Prostate gland (tissue), 2 donors: ENCODE measurements at regions not wholly inside any gene's neighbourhood (a gene's known extent, or its start where the extent isn't known, plus 50 kb on each side); places are given as distances from the start of the nearest gene placed in this dataset.

Experiments
- DNase-seq: peaks from one replicate; pipeline ENCODE4 v3.0.0-alpha.2; 2019; ENCODE audit warnings: low spot score
- H3K27ac ChIP-seq, 2 donors: fragments of 200-600 bp; sonication (generic); 2 replicates each; pipeline ENCODE4 v1.5.1; 2017 to 2019
- H3K27me3 ChIP-seq: fragments of 200-600 bp; sonication (generic); replicated peaks from 2 replicates; pipeline ENCODE4 v1.5.1; 2019; ENCODE audit not compliant: insufficient read depth
- H3K36me3 ChIP-seq, 2 donors: fragments of 200-600 bp; sonication (generic); 1 replicate in 1 of 2; 2 replicates in 1 of 2; pipeline versions ENCODE4 v1.5.1 to v1.8.1; 2017 to 2019
- H3K4me1 ChIP-seq: fragments of 200-600 bp; sonication (generic); replicated peaks from 2 replicates; pipeline ENCODE4 v1.5.1; 2019
- H3K4me3 ChIP-seq, 2 donors: fragments of 200-600 bp; sonication (generic); 2 replicates each; pipeline ENCODE4 v1.5.1; 2017 to 2019
- H3K9me3 ChIP-seq: fragments of 200-600 bp; sonication (generic); 2 replicates; pipeline ENCODE4 v1.5.1; 2017
- POLR2A ChIP-seq: fragments of 450-650 bp; IDR thresholded peaks from one replicate; pipeline ENCODE4 v1.6.1; 2016; ENCODE audit warnings: antibody characterized with exemption, mild to moderate bottlenecking
- POLR2AphosphoS5 ChIP-seq: sonication (generic); formaldehyde crosslinking; IDR thresholded peaks from one replicate; pipeline ENCODE4 v1.6.1; 2017; ENCODE audit warnings: antibody characterized with exemption
- WGBS: methylation state at CpG from one replicate; pipeline ENCODE4 v1.1.5; 2018; 5-methylcytosine and 5-hydroxymethylcytosine counted together
- intact Hi-C: fragments of 100-400 bp; cut with DNase I; formaldehyde crosslinking; loops from one replicate; pipeline ENCODE4 v1.14.2; 2022
- TF ChIP-seq, protein P1 (sequence below), 4 experiments: fragments of 200-600 bp in 2 of 4; fragments of 450-650 bp in 2 of 4; sonication (generic) in 2 of 4; IDR thresholded peaks; 1 replicate in 3 of 4; 2 replicates in 1 of 4; pipeline ENCODE4 v1.5.1; 2016 to 2019; ENCODE audit warnings: antibody characterized with exemption in 4 of 4, mild to moderate bottlenecking in 2 of 4, moderate library complexity in 2 of 4

DNA sequence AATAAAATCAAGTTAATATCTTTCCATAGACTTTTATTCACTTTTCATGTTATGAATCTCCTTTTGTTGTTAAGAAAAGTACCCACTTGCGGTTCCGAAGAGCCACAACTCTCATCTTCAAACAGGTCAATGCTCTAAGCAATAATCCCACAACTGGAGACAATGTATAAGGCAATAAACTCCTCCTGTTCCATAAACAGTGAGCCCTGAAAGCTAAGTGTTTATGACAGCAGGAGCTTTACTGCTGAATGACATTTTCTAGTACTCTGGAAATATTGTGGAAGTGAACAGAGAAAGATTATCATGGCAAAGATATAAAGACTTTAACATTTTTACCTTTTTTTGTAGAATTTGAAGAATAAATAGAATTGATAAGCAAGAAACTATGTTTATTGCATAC is 213.5 kb upstream of the MBL2 start:
- Histone ChIP-seq H3K36me3 (no peaks in the 10 kb centered on the region), H3K27ac (no peak overlapping the region), H3K4me1 (no peaks in the 10 kb centered on the region), H3K9me3 (no peaks in the 10 kb centered on the region), H3K27me3 (no peaks in the 10 kb centered on the region), H3K4me3 (no peak overlapping the region)
- TF ChIP-seq POLR2AphosphoS5 (no peak), POLR2A (no peak)
- TF ChIP-seq, protein P1, sequence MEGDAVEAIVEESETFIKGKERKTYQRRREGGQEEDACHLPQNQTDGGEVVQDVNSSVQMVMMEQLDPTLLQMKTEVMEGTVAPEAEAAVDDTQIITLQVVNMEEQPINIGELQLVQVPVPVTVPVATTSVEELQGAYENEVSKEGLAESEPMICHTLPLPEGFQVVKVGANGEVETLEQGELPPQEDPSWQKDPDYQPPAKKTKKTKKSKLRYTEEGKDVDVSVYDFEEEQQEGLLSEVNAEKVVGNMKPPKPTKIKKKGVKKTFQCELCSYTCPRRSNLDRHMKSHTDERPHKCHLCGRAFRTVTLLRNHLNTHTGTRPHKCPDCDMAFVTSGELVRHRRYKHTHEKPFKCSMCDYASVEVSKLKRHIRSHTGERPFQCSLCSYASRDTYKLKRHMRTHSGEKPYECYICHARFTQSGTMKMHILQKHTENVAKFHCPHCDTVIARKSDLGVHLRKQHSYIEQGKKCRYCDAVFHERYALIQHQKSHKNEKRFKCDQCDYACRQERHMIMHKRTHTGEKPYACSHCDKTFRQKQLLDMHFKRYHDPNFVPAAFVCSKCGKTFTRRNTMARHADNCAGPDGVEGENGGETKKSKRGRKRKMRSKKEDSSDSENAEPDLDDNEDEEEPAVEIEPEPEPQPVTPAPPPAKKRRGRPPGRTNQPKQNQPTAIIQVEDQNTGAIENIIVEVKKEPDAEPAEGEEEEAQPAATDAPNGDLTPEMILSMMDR (IDR thresholded peaks at IDR 0.05) = no peak
- WGBS = 82% methylated on average over 2 of the region's 2 CpGs
- DNase-seq = no peak
- intact Hi-C loops = no loop called here

DNA sequence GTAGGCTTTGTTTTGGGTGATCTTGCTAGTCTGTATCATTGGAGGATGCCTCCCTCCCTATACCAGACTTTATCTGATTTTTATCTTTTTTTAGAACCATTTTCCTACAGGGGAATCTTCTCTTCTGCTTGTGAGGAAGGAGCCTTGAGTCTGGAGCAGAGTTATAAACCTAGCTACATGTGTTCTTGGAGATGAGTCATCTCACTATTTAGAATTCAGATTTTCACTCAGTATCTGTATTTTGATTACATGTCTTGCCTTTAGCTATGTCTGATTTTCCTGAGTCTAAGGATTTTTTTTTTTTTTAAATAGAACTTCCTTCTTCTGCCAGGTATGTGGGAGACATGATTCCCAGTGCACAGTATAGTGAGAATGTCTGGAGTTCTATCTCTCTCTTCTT is 211.6 kb upstream of the MBL2 start:
- no peak for DNase-seq
- intact Hi-C loops = no loop called here
- no peaks in the 10 kb centered on the region for H3K9me3 ChIP-seq
- no peak overlapping the region for H3K27ac ChIP-seq
- TF ChIP-seq POLR2A = no peak
- TF ChIP-seq, protein P1 (IDR thresholded peaks at IDR 0.05) = no peak
- TF ChIP-seq POLR2AphosphoS5 = no peak
- H3K4me1 ChIP-seq = no peaks in the 10 kb centered on the region
- H3K4me3 ChIP-seq = no peak overlapping the region
- no peaks in the 10 kb centered on the region for H3K36me3 ChIP-seq
- no peaks in the 10 kb centered on the region for H3K27me3 ChIP-seq

DNA sequence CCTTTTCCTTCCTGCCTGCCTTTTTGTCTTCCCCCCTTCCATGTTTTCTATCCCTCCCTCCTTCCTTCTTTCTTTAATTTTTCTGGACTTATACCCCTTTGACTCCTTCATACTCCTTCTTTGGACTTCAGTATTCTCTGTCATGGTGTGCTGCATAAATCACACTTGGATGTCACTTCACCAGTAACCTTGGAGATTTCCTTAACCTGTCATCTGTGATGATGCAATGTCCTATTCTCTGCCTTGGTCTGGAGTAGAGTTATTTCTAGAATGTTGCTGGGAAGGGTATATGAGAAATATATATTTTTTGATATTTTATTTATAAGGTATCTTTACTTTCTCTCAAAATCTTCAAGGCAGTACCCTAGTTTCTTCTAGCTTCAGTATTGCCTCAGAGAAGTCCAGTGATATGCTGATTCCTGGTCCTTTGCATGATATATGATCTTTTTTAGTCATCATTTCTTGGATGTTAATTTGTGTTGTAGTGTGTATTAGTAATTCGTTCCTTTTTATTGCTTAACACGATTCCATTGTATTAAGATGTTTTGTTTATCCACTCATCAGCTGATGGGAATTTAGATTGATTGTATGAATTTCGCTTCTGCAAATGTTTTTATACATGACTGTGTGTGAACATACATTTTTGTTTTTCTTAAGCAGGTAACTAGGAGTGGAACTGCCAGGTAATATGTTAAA is 206.9 kb upstream of the MBL2 start:
- Histone ChIP-seq H3K4me3 (no peak overlapping the region), H3K4me1 (no peaks in the 10 kb centered on the region), H3K27ac (no peak overlapping the region), H3K27me3 (no peaks in the 10 kb centered on the region), H3K36me3 (no peaks in the 10 kb centered on the region), H3K9me3 (no peaks in the 10 kb centered on the region)
- intact Hi-C loops = no loop called here
- no peak for TF ChIP-seq POLR2AphosphoS5
- TF ChIP-seq, protein P1 (IDR thresholded peaks at IDR 0.05) = no peak
- no peak for TF ChIP-seq POLR2A
- no peak for DNase-seq
- 71% methylated on average over 3 of the region's 3 CpGs for WGBS

DNA sequence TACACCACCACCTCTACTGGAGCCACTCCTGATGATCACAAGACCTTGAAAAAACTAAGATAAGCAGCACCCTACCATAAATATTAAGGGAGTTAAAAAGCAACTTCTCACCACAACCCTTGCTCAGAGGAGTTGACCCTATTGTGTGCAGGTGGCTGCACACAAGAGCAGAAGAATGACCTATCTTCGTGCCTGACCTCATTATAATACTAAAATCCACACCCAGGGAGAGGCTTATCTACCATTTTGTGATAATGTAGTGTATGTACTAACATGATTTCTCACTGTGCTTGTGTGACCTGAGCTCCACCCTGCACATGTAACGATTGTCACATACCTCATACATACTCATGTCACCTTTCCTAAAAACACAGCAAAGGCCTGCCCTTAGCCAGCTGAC is 205.0 kb upstream of the MBL2 start:
- intact Hi-C loops = no loop called here
- no peaks in the 10 kb centered on the region for H3K27me3 ChIP-seq
- no peaks in the 10 kb centered on the region for H3K4me1 ChIP-seq
- no peak for TF ChIP-seq POLR2A
- no peak for TF ChIP-seq POLR2AphosphoS5
- TF ChIP-seq, protein P1 (IDR thresholded peaks at IDR 0.05) = no peak
- WGBS = 95% methylated on average over 2 of the region's 2 CpGs
- no peak overlapping the region for H3K27ac ChIP-seq
- DNase-seq = no peak
- no peaks in the 10 kb centered on the region for H3K36me3 ChIP-seq
- no peaks in the 10 kb centered on the region for H3K9me3 ChIP-seq
- no peak overlapping the region for H3K4me3 ChIP-seq
